ENCODE measurements at regions not wholly inside any gene's neighbourhood (a gene's known extent, or its start where the extent isn't known, plus 50 kb on each side); places are given as distances from the start of the nearest gene placed in this dataset.

GRCh38 chr5:133848341-133848811 is 120.0 kb downstream of the C5orf15 start:
- TF ChIP-seq POLR2A (IDR thresholded peaks at IDR 0.05) = no peak
- no peak for TF ChIP-seq CTCF (IDR thresholded peaks at IDR 0.05)

All from uterus (tissue), 2 donors.